ENCODE measurements at regions not wholly inside any gene's neighbourhood (a gene's known extent, or its start where the extent isn't known, plus 50 kb on each side); places are given as distances from the start of the nearest gene placed in this dataset.

DNA sequence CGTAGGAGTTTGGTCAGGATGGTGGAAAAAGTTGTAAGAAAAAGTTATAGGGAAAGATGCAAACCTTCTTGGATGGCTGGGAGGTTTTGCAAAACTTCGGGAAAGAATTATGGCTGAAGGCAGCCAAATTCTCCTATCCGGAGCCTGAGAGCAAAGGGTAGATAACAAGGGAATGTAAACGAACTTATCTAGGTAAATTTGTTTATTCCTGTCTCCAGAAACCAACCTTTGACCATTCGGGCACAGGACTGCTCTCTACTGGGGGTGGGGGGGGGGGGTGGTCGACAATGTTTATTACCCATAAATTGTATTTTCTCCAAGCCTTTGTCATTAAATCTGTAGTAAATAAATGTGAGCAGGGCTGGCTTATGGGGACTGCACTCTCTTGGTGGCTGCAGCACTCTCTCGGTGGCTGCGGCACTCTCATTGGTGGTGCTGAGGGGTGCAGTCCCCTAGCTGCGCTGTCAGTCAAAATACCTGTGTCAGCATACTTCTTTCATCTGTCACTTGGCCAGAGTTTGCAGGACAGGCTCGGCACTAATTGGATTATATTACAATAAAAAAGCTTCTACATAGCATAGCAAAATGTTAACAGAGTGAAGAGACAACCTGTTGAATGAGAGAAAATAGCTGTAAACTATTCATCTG is 827.8 kb downstream of the SH3BGRL start:
- no peak for TF ChIP-seq ELF4 (IDR thresholded peaks at IDR 0.05)
- TF ChIP-seq BHLHE40 (IDR thresholded peaks at IDR 0.05; ENCODE audit: borderline replicate concordance), result no peak
- no peak for TF ChIP-seq L3MBTL2 (conservative IDR thresholded peaks at IDR 0.05)
- no peak for TF ChIP-seq FOXM1 (IDR thresholded peaks at IDR 0.05; ENCODE audit: borderline replicate concordance)
- TF ChIP-seq SUZ12 (IDR thresholded peaks at IDR 0.05), result no peak
